ENCODE measurements at regions not wholly inside any gene's neighbourhood (a gene's known extent, or its start where the extent isn't known, plus 50 kb on each side); places are given as distances from the start of the nearest gene placed in this dataset.
"Not testable (repeated sequence)": the region's sequence is repeated elsewhere in the genome, so short reads cannot be mapped to it uniquely, and the experiment has no call there.

GRCh38 chr7:101707587-101707986 is 78.5 kb upstream of the MYL10 start:
- no peak for DNase-seq (ENCODE audit: low spot score)
- FAIRE-seq = no peak

- FAIRE-seq (no peak), DNase-seq (ENCODE audit: low spot score) (no peak)
Observed at GRCh38 chr7:101708223-101708622, 79.1 kb upstream of the MYL10 start.

GRCh38 chr7:101712652-101713051 is 83.6 kb upstream of the MYL10 start:
- FAIRE-seq (no peak), DNase-seq (ENCODE audit: low spot score) (no peak)

- FAIRE-seq (peak; percentile 40), DNase-seq (ENCODE audit: low spot score) (no peak)
Observed at GRCh38 chr7:101714097-101714496, 85.0 kb upstream of the MYL10 start.

- DNase-seq (ENCODE audit: low spot score) = peak; percentile 98
- peak; percentile 96 for FAIRE-seq
Observed at GRCh38 chr7:101717628-101718357, 88.7 kb upstream of the MYL10 start.

GRCh38 chr7:101718363-101719122 is 89.4 kb upstream of the MYL10 start:
- FAIRE-seq = peak; percentile 73
- DNase-seq (ENCODE audit: low spot score) = peak; percentile 90

- FAIRE-seq (no peak), DNase-seq (ENCODE audit: low spot score) (no peak)
Observed at GRCh38 chr7:101719123-101719470, 90.0 kb upstream of the MYL10 start.

- no peak for DNase-seq (ENCODE audit: low spot score)
- FAIRE-seq = no peak
Observed at GRCh38 chr7:101720324-101720723, 91.2 kb upstream of the MYL10 start.

GRCh38 chr7:101722247-101722646 is 93.2 kb upstream of the MYL10 start:
- no peak for DNase-seq (ENCODE audit: low spot score)
- no peak for FAIRE-seq

GRCh38 chr7:101723835-101724234 is 93.6 kb upstream of the CUX1 start:
- DNase-seq (ENCODE audit: low spot score) (no peak), FAIRE-seq (no peak)

GRCh38 chr7:101724957-101725356 is 92.5 kb upstream of the CUX1 start:
- FAIRE-seq (no peak), DNase-seq (ENCODE audit: low spot score) (no peak)

GRCh38 chr7:101725921-101726320 is 91.5 kb upstream of the CUX1 start:
- FAIRE-seq (no peak), DNase-seq (ENCODE audit: low spot score) (no peak)

- FAIRE-seq = peak; percentile 13
- no peak for DNase-seq (ENCODE audit: low spot score)
Observed at GRCh38 chr7:101727184-101727583, 90.2 kb upstream of the CUX1 start.

- FAIRE-seq (no peak), DNase-seq (ENCODE audit: low spot score) (no peak)
Observed at GRCh38 chr7:101728128-101728527, 89.3 kb upstream of the CUX1 start.

GRCh38 chr7:101728873-101729240 is 88.6 kb upstream of the CUX1 start:
- not testable (repeated sequence) for FAIRE-seq; DNase-seq (ENCODE audit: low spot score)

- FAIRE-seq (peak; percentile 94), DNase-seq (ENCODE audit: low spot score) (peak; percentile 95)
Observed at GRCh38 chr7:101729241-101729883, 88.1 kb upstream of the CUX1 start.

- no peak for FAIRE-seq
- no peak for DNase-seq (ENCODE audit: low spot score)
Observed at GRCh38 chr7:101731502-101732084, 85.8 kb upstream of the CUX1 start.

- peak; percentile 32 for FAIRE-seq
- peak; percentile 91 for DNase-seq (ENCODE audit: low spot score)
Observed at GRCh38 chr7:101733713-101734475, 83.5 kb upstream of the CUX1 start.

GRCh38 chr7:101736084-101736483 is 81.3 kb upstream of the CUX1 start:
- DNase-seq (ENCODE audit: low spot score) (no peak), FAIRE-seq (no peak)

- FAIRE-seq (peak; percentile 37), DNase-seq (ENCODE audit: low spot score) (peak; percentile 88)
Observed at GRCh38 chr7:101739775-101740398, 77.5 kb upstream of the CUX1 start.
